Gastrocnemius medialis (tissue), 4 donors: ENCODE measurements at regions not wholly inside any gene's neighbourhood (a gene's known extent, or its start where the extent isn't known, plus 50 kb on each side); places are given as distances from the start of the nearest gene placed in this dataset.

Experiments
- POLR2A ChIP-seq, 2 donors: fragments of 450-650 bp; IDR thresholded peaks; one replicate each; pipeline ENCODE4 v1.6.1; 2017; ENCODE audit warnings: antibody characterized with exemption in 2 of 2, mild to moderate bottlenecking in 2 of 2, moderate library complexity in 2 of 2
- TF ChIP-seq, protein P1 (sequence below), 5 experiments: fragments of 450-650 bp in 3 of 5; fragments of 200-600 bp in 2 of 5; sonication (generic) in 2 of 5; IDR thresholded peaks in 4 of 5; conservative IDR thresholded peaks in 1 of 5; 1 replicate in 4 of 5; 2 replicates in 1 of 5; pipeline ENCODE4 v1.5.1; 2016 to 2019; ENCODE audit warnings: antibody characterized with exemption in 5 of 5, mild to moderate bottlenecking in 3 of 5, moderate library complexity in 3 of 5

DNA sequence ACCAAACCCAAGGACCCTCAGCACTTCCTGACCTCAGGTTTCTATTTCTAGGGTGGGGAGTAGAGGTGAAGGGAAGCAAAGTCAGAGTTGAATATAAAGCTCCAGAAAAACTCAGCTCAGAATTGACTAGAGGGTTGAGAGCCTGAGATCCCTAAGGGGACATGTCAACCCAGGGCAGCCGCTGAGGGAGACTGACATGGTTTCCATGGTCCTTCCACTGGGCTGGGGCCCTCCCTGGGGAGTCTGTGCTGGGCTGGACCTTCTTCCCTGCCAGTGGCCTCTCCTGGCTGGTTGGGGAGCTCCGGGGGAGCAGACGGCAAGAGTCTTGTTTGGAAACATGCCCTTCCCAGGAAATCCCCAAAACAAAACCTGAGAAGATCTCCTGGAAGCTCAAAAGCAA lies 121.3 kb downstream of the METRNL start:
- TF ChIP-seq, protein P1, sequence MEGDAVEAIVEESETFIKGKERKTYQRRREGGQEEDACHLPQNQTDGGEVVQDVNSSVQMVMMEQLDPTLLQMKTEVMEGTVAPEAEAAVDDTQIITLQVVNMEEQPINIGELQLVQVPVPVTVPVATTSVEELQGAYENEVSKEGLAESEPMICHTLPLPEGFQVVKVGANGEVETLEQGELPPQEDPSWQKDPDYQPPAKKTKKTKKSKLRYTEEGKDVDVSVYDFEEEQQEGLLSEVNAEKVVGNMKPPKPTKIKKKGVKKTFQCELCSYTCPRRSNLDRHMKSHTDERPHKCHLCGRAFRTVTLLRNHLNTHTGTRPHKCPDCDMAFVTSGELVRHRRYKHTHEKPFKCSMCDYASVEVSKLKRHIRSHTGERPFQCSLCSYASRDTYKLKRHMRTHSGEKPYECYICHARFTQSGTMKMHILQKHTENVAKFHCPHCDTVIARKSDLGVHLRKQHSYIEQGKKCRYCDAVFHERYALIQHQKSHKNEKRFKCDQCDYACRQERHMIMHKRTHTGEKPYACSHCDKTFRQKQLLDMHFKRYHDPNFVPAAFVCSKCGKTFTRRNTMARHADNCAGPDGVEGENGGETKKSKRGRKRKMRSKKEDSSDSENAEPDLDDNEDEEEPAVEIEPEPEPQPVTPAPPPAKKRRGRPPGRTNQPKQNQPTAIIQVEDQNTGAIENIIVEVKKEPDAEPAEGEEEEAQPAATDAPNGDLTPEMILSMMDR (IDR thresholded peaks at IDR 0.05 in 4 of 5, conservative IDR thresholded peaks at IDR 0.05 in 1 of 5), result no peak
- TF ChIP-seq POLR2A (IDR thresholded peaks at IDR 0.05), result no peak
